ENCODE measurements at regions not wholly inside any gene's neighbourhood (a gene's known extent, or its start where the extent isn't known, plus 50 kb on each side); places are given as distances from the start of the nearest gene placed in this dataset.

GRCh38 chr15:92243227-92243626, 150.5 kb upstream of the ST8SIA2 start:
- H3K9ac ChIP-seq (ENCODE audit: low read depth, low read length): no peak overlapping the region
- no peak overlapping the region for H2BK5ac ChIP-seq (ENCODE audit: low read depth, low read length, poor library complexity, severe bottlenecking)
- in situ Hi-C loops (cut with MboI; ENCODE audit: low sequenced_read_pairs): no loop called here
- no peak overlapping the region for H2BK15ac ChIP-seq (ENCODE audit: low read depth, low read length)
- no peak overlapping the region for H2BK120ac ChIP-seq (ENCODE audit: low read depth, low read length)
- H4K91ac ChIP-seq (ENCODE audit: insufficient read depth, low read depth, low read length): no peak overlapping the region
- H3K79me1 ChIP-seq (ENCODE audit: low read depth in 1 of 2, low read length in 2 of 2): no peaks in the 10 kb centered on the region
- H2AK5ac ChIP-seq (ENCODE audit: low read depth, low read length): no peak overlapping the region
- no peaks in the 10 kb centered on the region for H3K9me3 ChIP-seq (ENCODE audit: control insufficient read depth, insufficient read depth, low read length)
- H3K56ac ChIP-seq (ENCODE audit: extremely low read depth, insufficient read depth, low read length): no peak overlapping the region
- no peak overlapping the region for H2BK20ac ChIP-seq (ENCODE audit: low read depth, low read length)
- ATAC-seq (ENCODE audit: low read depth) (no peak), DNase-seq (no peak)
- H4K8ac ChIP-seq (ENCODE audit: low read depth in 2 of 2, low read length in 2 of 2): no peak overlapping the region
- H3K27ac ChIP-seq (ENCODE audit: insufficient read depth, low read length): no peak overlapping the region
- H3K4me2 ChIP-seq (ENCODE audit: low read depth, low read length): no peak overlapping the region
- H3K14ac ChIP-seq (replicated peaks; ENCODE audit: low read depth, low read length): no peak overlapping the region
- no peaks in the 10 kb centered on the region for H3K36me3 ChIP-seq (ENCODE audit: control insufficient read depth, insufficient read depth, low read length)
- no peaks in the 10 kb centered on the region for H3K4me1 ChIP-seq (ENCODE audit: control insufficient read depth, insufficient read depth, low read length)
- no CpG with 5 or more reads among the region's 3 CpGs for WGBS, 2 experiments (ENCODE audit: extremely low coverage in 2 of 2, insufficient read length in 1 of 2)
- intact Hi-C loops (cut with micrococcal nuclease): no loop called here
- ChIA-PET CTCF (no interaction called here), POLR2A (ENCODE audit: unreplicated experiment) (no interaction called here)
- H4K20me1 ChIP-seq (ENCODE audit: insufficient read depth, low read length): no peaks in the 10 kb centered on the region
- BruUV-seq (replicated peaks): no TSS peak
- no peaks in the 10 kb centered on the region for H3K9me1 ChIP-seq (ENCODE audit: insufficient read depth, low read length)
- no peaks in the 10 kb centered on the region for H3K27me3 ChIP-seq (ENCODE audit: control insufficient read depth, insufficient read depth, low read length)
- dilution Hi-C loops (cut with HindIII; ENCODE audit: low sequenced_read_pairs, unreplicated experiment): no loop called here
- no peak overlapping the region for H3K23ac ChIP-seq (ENCODE audit: low read depth, low read length)
- H3K18ac ChIP-seq (ENCODE audit: low read depth, low read length): no peak overlapping the region
- TF ChIP-seq ELK1 (IDR thresholded peaks at IDR 0.05; ENCODE audit: borderline replicate concordance, low read depth, low read length): no peak
- TF ChIP-seq, protein P1, sequence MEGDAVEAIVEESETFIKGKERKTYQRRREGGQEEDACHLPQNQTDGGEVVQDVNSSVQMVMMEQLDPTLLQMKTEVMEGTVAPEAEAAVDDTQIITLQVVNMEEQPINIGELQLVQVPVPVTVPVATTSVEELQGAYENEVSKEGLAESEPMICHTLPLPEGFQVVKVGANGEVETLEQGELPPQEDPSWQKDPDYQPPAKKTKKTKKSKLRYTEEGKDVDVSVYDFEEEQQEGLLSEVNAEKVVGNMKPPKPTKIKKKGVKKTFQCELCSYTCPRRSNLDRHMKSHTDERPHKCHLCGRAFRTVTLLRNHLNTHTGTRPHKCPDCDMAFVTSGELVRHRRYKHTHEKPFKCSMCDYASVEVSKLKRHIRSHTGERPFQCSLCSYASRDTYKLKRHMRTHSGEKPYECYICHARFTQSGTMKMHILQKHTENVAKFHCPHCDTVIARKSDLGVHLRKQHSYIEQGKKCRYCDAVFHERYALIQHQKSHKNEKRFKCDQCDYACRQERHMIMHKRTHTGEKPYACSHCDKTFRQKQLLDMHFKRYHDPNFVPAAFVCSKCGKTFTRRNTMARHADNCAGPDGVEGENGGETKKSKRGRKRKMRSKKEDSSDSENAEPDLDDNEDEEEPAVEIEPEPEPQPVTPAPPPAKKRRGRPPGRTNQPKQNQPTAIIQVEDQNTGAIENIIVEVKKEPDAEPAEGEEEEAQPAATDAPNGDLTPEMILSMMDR (conservative IDR thresholded peaks at IDR 0.05; ENCODE audit: low read depth, low read length): no peak
- no peak overlapping the region for H2AK9ac ChIP-seq (replicated peaks; ENCODE audit: low read depth, low read length, poor library complexity)
- no peak overlapping the region for H3K4me3 ChIP-seq (ENCODE audit: insufficient read depth, low read depth, low read length)
- no peak overlapping the region for H3K4ac ChIP-seq (ENCODE audit: low read depth, low read length)
- no peak overlapping the region for H2AFZ ChIP-seq (replicated peaks; ENCODE audit: low read length, poor library complexity)
- H4K5ac ChIP-seq (ENCODE audit: low read depth, low read length): no peak overlapping the region

Measured in IMR-90 (cell line).